LNCaP clone FGC (cell line): ENCODE measurements at regions not wholly inside any gene's neighbourhood (a gene's known extent, or its start where the extent isn't known, plus 50 kb on each side); places are given as distances from the start of the nearest gene placed in this dataset.

Source experiments
- DNase-seq: peaks from one replicate; pipeline ENCODE4 v3.0.0-alpha.2; 2011; ENCODE audit warnings: low read depth
- H3K4me3 ChIP-seq: 2 replicates; pipeline ENCODE4 v1.5.1; 2011; ENCODE audit warnings: mild to moderate bottlenecking, low read depth, low read length, control low read depth
- CTCF ChIP-seq: IDR thresholded peaks from 2 replicates; pipeline ENCODE4 v1.5.1; 2012; ENCODE audit warnings: mild to moderate bottlenecking; ENCODE audit not compliant: control insufficient read depth, insufficient read depth; ENCODE audit errors: extremely low read depth

- no peak for DNase-seq
- TF ChIP-seq CTCF, result no peak
- H3K4me3 ChIP-seq, result peak overlapping the region; percentile 61
Observed at GRCh38 chr1:244968881-244969280, 104.5 kb upstream of the HNRNPU start.

GRCh38 chr1:244968471-244968871 lies 104.1 kb upstream of the HNRNPU start:
- no peak overlapping the region for H3K4me3 ChIP-seq
- TF ChIP-seq CTCF, result no peak
- DNase-seq, result no peak

GRCh38 chr1:244967159-244967558 lies 102.8 kb upstream of the HNRNPU start:
- no peak for DNase-seq
- no peak overlapping the region for H3K4me3 ChIP-seq
- TF ChIP-seq CTCF, result no peak

GRCh38 chr1:244965185-244966030 lies 101.1 kb upstream of the HNRNPU start:
- no peak overlapping the region for H3K4me3 ChIP-seq
- TF ChIP-seq CTCF, result no peak
- DNase-seq, result no peak

GRCh38 chr1:244964112-244964971 lies 100.0 kb upstream of the HNRNPU start:
- H3K4me3 ChIP-seq, result no peak overlapping the region
- no peak for DNase-seq
- no peak for TF ChIP-seq CTCF

- no peak for DNase-seq
- TF ChIP-seq CTCF, result no peak
- H3K4me3 ChIP-seq, result no peak overlapping the region
Observed at GRCh38 chr1:244963231-244963826, 99.0 kb upstream of the HNRNPU start.
